ENCODE measurements at regions not wholly inside any gene's neighbourhood (a gene's known extent, or its start where the extent isn't known, plus 50 kb on each side); places are given as distances from the start of the nearest gene placed in this dataset.

- no peak for TF ChIP-seq POLR2A (IDR thresholded peaks at IDR 0.05)
- TF ChIP-seq, protein P1, sequence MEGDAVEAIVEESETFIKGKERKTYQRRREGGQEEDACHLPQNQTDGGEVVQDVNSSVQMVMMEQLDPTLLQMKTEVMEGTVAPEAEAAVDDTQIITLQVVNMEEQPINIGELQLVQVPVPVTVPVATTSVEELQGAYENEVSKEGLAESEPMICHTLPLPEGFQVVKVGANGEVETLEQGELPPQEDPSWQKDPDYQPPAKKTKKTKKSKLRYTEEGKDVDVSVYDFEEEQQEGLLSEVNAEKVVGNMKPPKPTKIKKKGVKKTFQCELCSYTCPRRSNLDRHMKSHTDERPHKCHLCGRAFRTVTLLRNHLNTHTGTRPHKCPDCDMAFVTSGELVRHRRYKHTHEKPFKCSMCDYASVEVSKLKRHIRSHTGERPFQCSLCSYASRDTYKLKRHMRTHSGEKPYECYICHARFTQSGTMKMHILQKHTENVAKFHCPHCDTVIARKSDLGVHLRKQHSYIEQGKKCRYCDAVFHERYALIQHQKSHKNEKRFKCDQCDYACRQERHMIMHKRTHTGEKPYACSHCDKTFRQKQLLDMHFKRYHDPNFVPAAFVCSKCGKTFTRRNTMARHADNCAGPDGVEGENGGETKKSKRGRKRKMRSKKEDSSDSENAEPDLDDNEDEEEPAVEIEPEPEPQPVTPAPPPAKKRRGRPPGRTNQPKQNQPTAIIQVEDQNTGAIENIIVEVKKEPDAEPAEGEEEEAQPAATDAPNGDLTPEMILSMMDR (IDR thresholded peaks at IDR 0.05), result no peak
Measured at GRCh38 chr20:54981175-54981574, 505.8 kb downstream of the DOK5 start.
